A172 (cell line): ENCODE measurements at regions not wholly inside any gene's neighbourhood (a gene's known extent, or its start where the extent isn't known, plus 50 kb on each side); places are given as distances from the start of the nearest gene placed in this dataset.

ENCODE experiments used
- DNase-seq: peaks from one replicate; pipeline ENCODE4 v3.0.0-alpha.2; 2015; ENCODE audit warnings: low spot score

- DNase-seq: no peak
Observed at GRCh38 chr11:70501051-70501901, 102.9 kb downstream of the CTTN start.

DNA sequence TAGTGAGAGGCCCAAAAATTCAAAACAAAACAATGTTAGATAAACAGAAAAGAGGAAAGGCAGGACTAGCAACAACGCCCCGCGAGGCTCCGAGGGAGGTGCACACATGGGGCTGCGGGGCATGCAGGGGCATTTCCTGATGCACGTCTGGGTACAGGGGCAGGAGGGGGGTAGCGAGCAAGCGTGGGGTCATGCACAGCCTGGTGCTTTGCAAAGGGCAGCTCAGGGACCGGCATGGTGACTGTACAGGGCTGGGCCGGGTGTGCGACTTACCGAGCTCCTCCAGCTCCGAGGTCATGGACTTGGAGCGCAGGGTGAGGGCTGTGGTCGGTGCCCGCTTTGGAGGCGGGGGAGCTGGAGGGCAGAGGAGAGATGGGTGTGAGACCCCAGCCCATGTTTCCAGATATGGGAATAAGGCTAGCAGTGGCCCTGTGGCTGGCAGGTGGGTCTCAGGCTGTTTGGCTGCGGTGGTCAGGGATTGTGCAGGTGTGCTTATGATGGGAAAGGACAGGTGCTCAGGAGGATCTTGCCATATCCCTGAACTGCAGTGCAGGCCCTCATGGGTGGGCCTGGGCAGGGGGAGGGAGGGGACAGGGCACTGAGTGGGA is 103.7 kb downstream of the CTTN start:
- DNase-seq: no peak

GRCh38 chr11:70502677-70503467 is 104.5 kb downstream of the CTTN start:
- no peak for DNase-seq

- no peak for DNase-seq
Observed at GRCh38 chr11:70503468-70504221, 105.3 kb downstream of the CTTN start.

- DNase-seq: no peak
Observed at GRCh38 chr11:70504246-70505020, 106.1 kb downstream of the CTTN start.

GRCh38 chr11:70505331-70505731 is 107.0 kb downstream of the CTTN start:
- DNase-seq: no peak

- DNase-seq: no peak
Observed at GRCh38 chr11:70505761-70506657, 107.7 kb downstream of the CTTN start.

DNA sequence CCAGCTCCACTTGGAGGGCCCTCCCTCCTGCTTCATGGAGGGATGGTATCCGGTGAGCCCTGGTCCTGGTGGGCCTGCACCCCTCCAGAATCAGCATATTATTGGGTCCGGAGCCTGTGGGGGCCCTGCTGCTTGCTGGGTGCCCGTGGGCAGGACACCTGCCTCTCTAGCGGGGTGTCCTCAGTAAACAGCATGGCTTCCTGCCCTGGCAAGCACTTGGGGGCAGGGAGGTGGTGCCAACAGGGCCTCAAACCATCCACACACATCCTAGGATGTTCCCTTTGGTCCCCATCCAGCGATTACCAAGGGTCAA is 108.3 kb downstream of the CTTN start:
- no peak for DNase-seq

GRCh38 chr11:70506986-70507385 is 108.7 kb downstream of the CTTN start:
- no peak for DNase-seq

DNA sequence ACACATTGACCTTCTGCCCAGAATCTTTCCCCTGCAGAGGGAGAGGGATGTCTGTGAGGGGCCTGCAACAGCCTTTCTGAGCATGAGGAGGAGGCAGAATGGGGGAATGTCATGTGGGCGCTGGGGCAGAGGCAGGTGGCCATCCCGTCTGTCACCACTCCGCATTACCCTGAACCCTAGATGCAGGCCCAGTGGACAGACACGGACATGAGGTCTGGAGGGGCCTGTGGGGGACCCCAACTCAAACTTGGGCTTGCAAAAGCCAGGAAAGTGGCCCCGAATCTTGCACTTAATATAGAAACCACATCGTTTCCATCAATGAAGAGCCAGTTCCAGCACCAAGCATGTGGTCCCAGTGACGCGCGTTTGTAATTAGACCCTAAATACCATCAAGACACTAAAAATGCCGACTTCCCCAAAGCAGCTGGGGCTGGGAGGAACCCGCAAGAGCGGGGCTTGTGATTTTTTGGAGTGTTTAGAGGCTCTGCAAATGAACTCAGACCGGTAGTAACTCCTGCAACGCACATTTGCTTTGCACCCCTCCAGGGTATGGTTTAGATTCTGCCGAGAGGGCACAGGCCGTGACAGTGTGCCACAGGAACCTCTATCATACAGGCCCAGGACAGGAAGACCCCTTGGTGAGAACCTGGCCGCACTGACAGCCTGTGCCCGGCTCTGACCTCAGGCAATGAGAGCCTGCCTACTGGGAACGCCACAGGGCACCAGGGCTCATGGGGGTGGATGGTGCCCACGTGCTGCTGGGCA is 109.3 kb downstream of the CTTN start:
- no peak for DNase-seq

DNA sequence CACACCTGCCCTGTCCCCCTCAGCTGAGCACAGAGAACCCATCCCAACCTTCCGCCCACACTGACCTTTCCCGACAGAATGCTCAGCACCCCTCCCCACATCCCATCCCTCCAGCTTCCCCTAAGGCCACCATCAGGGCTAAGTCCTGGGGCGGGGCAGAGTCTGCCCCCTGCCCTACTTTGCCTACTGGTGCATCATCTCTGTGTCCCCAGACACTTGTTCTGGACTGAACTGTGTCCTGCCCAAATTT is 109.8 kb downstream of the CTTN start:
- DNase-seq: no peak

DNA sequence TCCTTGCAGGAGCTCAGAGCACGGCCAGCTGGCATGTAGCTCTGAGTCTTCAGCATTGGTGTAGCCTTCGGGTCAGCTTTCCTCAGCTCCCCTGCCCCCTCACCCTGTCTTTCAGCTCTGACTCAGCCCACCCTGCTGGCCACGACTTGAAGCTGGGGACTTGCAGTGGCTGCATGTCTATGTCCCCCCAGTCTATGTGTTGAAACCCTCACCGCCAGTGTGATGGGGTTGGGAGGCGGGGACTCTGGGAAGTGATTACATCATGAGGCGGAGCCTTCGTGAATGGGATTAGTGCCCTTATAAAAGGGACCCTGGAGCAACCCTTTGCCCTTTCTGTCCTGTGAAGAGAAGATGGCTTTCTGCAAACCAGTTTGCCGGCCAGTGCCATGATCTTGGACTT is 111.1 kb downstream of the CTTN start:
- DNase-seq: no peak

- no peak for DNase-seq
Observed at GRCh38 chr11:70510106-70510505, 111.8 kb downstream of the CTTN start.

DNA sequence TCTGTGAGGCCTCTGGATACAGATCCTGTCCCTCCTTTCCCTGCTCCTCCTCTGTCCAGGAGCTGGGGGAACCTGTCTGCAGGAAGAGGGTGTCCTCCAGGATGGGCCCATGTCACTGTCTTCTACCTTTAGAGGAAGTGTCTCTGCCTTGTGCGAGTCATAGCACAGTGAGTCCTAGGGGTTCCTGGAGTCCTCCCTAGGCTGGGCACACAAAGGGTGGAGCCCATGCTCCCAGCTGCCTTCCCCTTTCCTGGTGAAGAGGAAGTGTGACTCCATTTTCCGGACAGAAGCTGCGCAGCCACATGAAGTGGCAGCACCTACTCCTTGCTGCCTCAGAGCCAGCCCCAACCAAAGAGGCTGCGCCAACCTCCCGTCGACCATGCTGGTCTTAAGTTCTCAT is 112.2 kb downstream of the CTTN start:
- no peak for DNase-seq

DNA sequence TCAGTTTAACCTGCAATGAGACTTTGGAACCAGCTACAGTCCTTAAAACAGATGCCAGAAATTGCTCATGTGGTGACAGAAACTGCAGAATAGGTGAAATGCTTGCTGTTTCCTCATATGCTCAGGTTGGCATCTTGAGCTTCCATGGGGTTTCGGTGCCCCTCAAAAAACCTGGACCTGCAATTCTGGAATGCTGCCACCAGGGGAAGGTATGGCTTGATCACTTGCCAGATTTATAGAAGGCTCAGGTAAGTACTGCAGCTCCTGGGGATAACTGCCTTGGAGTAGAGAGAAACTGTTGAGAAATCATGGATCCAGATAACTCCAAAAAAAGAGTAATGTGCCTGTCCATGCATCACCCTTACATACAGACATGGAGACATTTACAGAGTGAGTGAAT is 113.0 kb downstream of the CTTN start:
- DNase-seq: no peak

- no peak for DNase-seq
Observed at GRCh38 chr11:70512716-70513115, 114.4 kb downstream of the CTTN start.

DNA sequence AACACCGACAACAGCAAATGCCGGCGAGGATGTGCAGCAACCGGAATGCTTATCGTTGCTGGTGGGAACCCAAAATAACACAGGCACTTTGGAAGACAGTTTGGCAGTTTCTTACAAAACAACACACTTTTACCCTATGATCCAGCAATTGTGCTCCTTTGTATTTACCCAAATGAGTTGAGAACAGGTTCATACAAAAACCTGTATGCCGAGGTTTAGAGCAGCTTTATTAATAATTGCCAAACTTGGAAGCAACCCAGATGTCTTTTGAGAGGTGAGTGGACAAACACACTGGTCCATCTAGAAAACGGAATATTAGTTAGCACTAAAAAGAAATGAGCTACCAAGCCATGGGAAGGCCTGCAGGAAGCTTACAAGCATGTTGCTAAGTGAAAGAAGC is 118.9 kb downstream of the CTTN start:
- no peak for DNase-seq

DNA sequence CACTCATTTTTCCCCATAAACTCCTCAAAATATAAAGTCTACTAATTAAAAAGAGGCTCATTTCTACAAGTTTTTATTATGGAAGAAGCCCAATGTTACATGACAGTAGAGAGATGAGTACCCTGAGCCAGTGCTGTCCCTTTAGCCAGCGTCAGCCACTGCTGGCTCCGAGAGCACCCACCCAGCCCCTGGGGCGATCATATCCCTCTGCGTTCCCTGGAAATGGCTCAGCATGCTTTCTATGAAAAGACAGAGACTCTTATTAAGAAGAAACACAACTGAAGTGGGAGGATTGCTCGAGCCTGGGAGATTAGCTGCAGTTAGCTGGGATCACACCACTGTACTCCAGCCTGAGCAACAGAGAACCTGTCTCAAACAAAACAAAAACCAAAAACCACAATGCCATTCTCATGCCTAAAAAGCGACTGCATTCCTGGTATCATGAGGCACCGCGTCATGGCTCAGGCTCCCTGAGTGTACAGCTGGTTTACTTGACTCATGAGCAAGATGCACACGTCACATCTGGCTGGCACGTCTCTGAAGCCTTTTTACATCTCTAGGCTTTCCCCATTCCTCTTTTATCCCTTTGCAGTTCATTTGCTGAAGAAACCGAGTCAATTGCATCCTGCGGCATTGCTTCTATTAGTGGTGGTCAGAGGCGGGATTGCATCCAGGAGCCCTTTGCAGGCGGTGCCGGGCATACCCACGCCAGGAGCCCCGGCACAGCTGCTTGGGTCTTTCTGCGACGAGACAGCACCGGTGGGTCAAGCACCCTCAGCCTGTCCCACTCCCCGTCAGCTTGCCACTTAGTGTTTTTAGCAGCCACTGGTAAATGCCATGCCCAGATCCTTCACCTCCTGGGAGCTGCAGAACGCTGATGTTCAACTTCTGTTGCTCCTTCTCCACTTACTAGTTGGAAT is 119.9 kb downstream of the CTTN start:
- DNase-seq: peak; percentile 97

GRCh38 chr11:70519117-70519516 is 120.8 kb downstream of the CTTN start:
- DNase-seq: peak; percentile 90
